ENCODE measurements at regions not wholly inside any gene's neighbourhood (a gene's known extent, or its start where the extent isn't known, plus 50 kb on each side); places are given as distances from the start of the nearest gene placed in this dataset.

DNA sequence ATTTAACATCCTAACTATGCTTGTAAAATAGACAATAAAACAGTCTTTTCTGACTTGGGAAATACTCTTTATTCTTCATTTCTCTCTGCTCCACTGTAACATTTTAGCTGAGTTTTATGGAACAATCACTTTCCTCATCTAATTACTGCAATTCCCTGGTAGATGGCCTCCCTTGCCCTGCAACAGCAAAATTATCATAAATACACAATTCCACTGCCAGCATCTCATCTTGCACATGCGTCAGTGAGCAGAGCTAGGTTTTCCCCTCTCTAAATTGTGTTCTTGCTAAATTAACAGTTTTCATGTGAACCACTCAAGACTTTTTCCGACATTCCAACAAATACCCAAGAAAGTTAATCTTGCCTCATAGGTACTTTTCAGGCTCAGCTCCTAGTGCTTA, 920.9 kb upstream of the GOT2 start:
- intact Hi-C loops (cut with DNase I; ENCODE audit: low total_unique reads) (no loop called here), in situ Hi-C loops (cut with MboI; ENCODE audit: low sequenced_read_pairs in 4 of 4) (no loop called here)
- H3K27me3 ChIP-seq: no peaks in the 10 kb centered on the region
- no peaks in the 10 kb centered on the region for H3K36me3 ChIP-seq
- DNase-seq (no peak), ATAC-seq (no peak)
- H3K9me3 ChIP-seq: no peaks in the 10 kb centered on the region
- no peak overlapping the region for H3K4me3 ChIP-seq
- no peak overlapping the region for H3K27ac ChIP-seq
- no peaks in the 10 kb centered on the region for H3K4me1 ChIP-seq
- no peak for TF ChIP-seq POLR2A (IDR thresholded peaks at IDR 0.05)
- TF ChIP-seq, protein P1, sequence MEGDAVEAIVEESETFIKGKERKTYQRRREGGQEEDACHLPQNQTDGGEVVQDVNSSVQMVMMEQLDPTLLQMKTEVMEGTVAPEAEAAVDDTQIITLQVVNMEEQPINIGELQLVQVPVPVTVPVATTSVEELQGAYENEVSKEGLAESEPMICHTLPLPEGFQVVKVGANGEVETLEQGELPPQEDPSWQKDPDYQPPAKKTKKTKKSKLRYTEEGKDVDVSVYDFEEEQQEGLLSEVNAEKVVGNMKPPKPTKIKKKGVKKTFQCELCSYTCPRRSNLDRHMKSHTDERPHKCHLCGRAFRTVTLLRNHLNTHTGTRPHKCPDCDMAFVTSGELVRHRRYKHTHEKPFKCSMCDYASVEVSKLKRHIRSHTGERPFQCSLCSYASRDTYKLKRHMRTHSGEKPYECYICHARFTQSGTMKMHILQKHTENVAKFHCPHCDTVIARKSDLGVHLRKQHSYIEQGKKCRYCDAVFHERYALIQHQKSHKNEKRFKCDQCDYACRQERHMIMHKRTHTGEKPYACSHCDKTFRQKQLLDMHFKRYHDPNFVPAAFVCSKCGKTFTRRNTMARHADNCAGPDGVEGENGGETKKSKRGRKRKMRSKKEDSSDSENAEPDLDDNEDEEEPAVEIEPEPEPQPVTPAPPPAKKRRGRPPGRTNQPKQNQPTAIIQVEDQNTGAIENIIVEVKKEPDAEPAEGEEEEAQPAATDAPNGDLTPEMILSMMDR (IDR thresholded peaks at IDR 0.05 in 4 of 5, conservative IDR thresholded peaks at IDR 0.05 in 1 of 5): no peak

DNA sequence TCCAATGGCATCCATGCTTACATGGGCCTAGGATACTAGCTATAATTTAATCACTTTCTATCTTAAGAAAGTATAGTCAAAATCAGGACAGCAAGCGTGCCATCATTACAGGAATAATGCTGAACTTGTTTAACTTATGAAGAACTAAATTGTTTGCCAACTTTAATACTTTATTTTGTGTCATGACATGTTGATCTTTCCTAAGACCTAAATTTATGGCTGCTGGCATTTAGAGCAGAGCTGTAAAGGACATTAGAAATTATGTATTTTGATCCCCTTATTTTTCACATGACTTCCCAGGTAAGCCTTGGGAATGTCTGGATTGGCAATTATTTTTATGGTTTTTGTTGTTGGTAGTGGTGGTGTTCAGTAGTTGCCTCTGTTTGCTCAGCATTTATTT, 920.3 kb upstream of the GOT2 start:
- no peaks in the 10 kb centered on the region for H3K36me3 ChIP-seq
- H3K4me3 ChIP-seq: no peak overlapping the region
- H3K9me3 ChIP-seq: no peaks in the 10 kb centered on the region
- no peak for TF ChIP-seq POLR2A (IDR thresholded peaks at IDR 0.05)
- TF ChIP-seq, protein P1 (IDR thresholded peaks at IDR 0.05 in 4 of 5, conservative IDR thresholded peaks at IDR 0.05 in 1 of 5): no peak
- in situ Hi-C loops (cut with MboI; ENCODE audit: low sequenced_read_pairs in 4 of 4) (no loop called here), intact Hi-C loops (cut with DNase I; ENCODE audit: low total_unique reads) (no loop called here)
- no peak for DNase-seq
- no peak overlapping the region for H3K27ac ChIP-seq
- no peaks in the 10 kb centered on the region for H3K4me1 ChIP-seq
- H3K27me3 ChIP-seq: no peaks in the 10 kb centered on the region
- no peak for ATAC-seq

DNA sequence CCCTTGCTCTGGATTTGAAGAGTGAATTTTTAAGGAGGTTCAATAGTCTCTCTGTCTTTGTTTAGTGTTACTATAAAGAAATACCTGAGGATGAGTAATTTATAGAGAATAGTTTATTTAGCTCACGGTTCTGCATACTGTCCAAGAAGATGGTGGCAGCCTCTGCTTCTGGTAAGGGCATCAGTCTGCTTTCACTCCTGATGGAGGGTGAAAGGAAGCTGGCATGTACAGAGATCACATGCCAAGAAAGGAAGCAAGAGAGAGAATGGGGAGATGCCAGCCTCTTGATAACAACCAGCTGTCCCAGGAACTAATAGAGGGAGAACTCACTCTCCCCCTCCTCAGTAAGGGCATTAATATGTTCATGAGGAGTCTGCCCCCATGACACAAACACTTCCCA, 917.5 kb upstream of the GOT2 start:
- ATAC-seq (no peak), DNase-seq (no peak)
- no peaks in the 10 kb centered on the region for H3K36me3 ChIP-seq
- intact Hi-C loops (cut with DNase I; ENCODE audit: low total_unique reads): no loop called here
- H3K27me3 ChIP-seq: no peaks in the 10 kb centered on the region
- no peak overlapping the region for H3K4me3 ChIP-seq
- H3K4me1 ChIP-seq: no peaks in the 10 kb centered on the region
- H3K27ac ChIP-seq: no peak overlapping the region
- TF ChIP-seq, protein P1 (IDR thresholded peaks at IDR 0.05 in 4 of 5, conservative IDR thresholded peaks at IDR 0.05 in 1 of 5): no peak
- TF ChIP-seq POLR2A (IDR thresholded peaks at IDR 0.05): no peak
- in situ Hi-C loops (cut with MboI; ENCODE audit: low sequenced_read_pairs in 4 of 4): no loop called here
- no peaks in the 10 kb centered on the region for H3K9me3 ChIP-seq

DNA sequence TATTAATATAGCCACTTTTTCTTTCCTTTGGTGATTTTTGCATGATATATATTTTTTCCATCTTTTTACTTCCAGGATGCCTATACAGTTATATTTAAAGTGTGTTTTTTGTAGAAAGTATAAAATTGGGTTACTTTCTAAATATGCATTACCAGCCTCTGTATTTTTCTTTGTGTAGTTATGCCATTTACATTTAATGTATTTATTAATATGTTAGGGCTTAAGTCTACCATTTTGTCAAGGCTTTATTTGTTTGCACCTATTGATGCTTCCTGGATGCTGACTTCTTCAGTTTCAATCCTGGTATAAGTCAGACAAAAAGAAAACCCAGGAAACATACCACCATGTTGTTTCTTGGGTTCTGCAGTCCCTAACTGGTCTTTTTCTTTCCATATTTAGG, 911.1 kb upstream of the GOT2 start:
- no peaks in the 10 kb centered on the region for H3K36me3 ChIP-seq
- TF ChIP-seq, protein P1 (IDR thresholded peaks at IDR 0.05 in 4 of 5, conservative IDR thresholded peaks at IDR 0.05 in 1 of 5): no peak
- no peak for TF ChIP-seq POLR2A (IDR thresholded peaks at IDR 0.05)
- no peak for ATAC-seq
- H3K4me3 ChIP-seq: no peak overlapping the region
- H3K9me3 ChIP-seq: peaks cover 0 to 7% (median 0%) of the 10 kb centered on the region in 3 donors
- intact Hi-C loops (cut with DNase I; ENCODE audit: low total_unique reads) (no loop called here), in situ Hi-C loops (cut with MboI; ENCODE audit: low sequenced_read_pairs in 4 of 4) (loop anchor here in 1 of 4 donors (25.0 kb wide), 1 partner anchor 92 kb away; no protein-coding TSS in a partner anchor)
- DNase-seq: no peak
- H3K27ac ChIP-seq: no peak overlapping the region
- no peaks in the 10 kb centered on the region for H3K4me1 ChIP-seq
- H3K27me3 ChIP-seq: no peaks in the 10 kb centered on the region

DNA sequence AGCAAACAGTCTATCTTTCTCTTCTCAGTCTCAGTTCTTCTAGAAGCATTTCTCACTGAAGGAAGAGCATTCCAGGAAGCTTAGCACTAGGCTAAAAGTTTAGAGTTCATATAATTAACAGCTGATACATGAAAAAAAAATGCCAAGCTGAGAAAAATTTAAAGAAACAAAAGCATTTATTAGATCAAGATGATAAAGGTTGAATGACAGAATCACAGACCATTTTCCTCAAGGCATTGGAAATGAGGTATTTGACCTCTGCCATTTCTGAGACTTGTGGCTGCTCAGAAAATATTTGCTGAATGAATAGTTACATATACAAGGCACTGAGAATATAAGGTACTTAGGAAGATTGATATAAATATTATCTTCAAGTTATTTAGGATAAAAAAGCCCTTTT, 901.6 kb upstream of the GOT2 start:
- Histone ChIP-seq H3K27me3 (no peaks in the 10 kb centered on the region), H3K4me1 (no peaks in the 10 kb centered on the region), H3K4me3 (no peak overlapping the region), H3K9me3 (no peaks in the 10 kb centered on the region), H3K36me3 (no peaks in the 10 kb centered on the region), H3K27ac (no peak overlapping the region)
- no peak for DNase-seq
- in situ Hi-C loops (cut with MboI; ENCODE audit: low sequenced_read_pairs in 4 of 4) (loop anchor here in 1 of 4 donors (25.0 kb wide), 1 partner anchor 102 kb away; no protein-coding TSS in a partner anchor), intact Hi-C loops (cut with DNase I; ENCODE audit: low total_unique reads) (no loop called here)
- ATAC-seq: no peak
- TF ChIP-seq, protein P1 (IDR thresholded peaks at IDR 0.05 in 4 of 5, conservative IDR thresholded peaks at IDR 0.05 in 1 of 5): no peak
- no peak for TF ChIP-seq POLR2A (IDR thresholded peaks at IDR 0.05)
